ENCODE measurements at regions not wholly inside any gene's neighbourhood (a gene's known extent, or its start where the extent isn't known, plus 50 kb on each side); places are given as distances from the start of the nearest gene placed in this dataset.

DNA sequence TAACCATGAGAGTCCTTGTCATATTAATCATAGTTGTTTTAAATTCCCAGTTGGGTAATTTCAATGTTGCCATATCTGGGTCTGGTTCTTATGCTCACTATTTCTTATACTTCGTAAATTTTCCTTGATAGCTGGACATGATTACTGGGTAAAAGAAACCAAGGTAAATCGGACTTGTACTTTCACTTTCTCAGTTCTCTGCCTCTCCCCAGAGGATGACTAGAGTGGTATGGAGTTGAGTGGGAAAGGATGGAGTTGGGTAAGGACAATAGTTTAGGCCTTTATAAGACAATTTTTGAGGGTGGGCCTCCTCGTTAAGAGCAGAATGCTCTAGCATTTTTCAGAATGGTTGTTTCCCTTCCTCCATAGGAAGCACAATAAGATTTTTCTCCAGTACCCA is 106.1 kb downstream of the CRPPA start:
- Histone ChIP-seq H3K27me3 (replicated peaks; ENCODE audit: insufficient read depth, low read length) (no peaks in the 10 kb centered on the region), H3K79me2 (ENCODE audit: low read length) (no peaks in the 10 kb centered on the region), H3K9me3 (replicated peaks; ENCODE audit: insufficient read depth, low read length) (no peaks in the 10 kb centered on the region), H3F3A (ENCODE audit: insufficient read depth, low read length) (no peaks in the 10 kb centered on the region), H4K20me1 (ENCODE audit: insufficient read depth, low read length) (no peaks in the 10 kb centered on the region), H3K4me1 (ENCODE audit: low read length) (no peaks in the 10 kb centered on the region), H3K27ac (ENCODE audit: low read length) (no peak overlapping the region), H2AFZ (ENCODE audit: low read length) (no peak overlapping the region), H3K4me2 (ENCODE audit: low read depth, low read length) (no peak overlapping the region), H3K9ac (ENCODE audit: low read length) (no peak overlapping the region), H3K9me2 (replicated peaks; ENCODE audit: insufficient read depth, low read length) (no peaks in the 10 kb centered on the region), H3K4me3 (ENCODE audit: low read length) (no peak overlapping the region), H3K36me3 (replicated peaks; ENCODE audit: insufficient read depth, low read length) (no peaks in the 10 kb centered on the region)
- TF ChIP-seq EZH2 (optimal IDR thresholded peaks at IDR 0.05; ENCODE audit: low read depth, low read length) (no peak), EZH2phosphoT487 (IDR thresholded peaks at IDR 0.05; ENCODE audit: low read length) (no peak)
- TF ChIP-seq, protein P1, sequence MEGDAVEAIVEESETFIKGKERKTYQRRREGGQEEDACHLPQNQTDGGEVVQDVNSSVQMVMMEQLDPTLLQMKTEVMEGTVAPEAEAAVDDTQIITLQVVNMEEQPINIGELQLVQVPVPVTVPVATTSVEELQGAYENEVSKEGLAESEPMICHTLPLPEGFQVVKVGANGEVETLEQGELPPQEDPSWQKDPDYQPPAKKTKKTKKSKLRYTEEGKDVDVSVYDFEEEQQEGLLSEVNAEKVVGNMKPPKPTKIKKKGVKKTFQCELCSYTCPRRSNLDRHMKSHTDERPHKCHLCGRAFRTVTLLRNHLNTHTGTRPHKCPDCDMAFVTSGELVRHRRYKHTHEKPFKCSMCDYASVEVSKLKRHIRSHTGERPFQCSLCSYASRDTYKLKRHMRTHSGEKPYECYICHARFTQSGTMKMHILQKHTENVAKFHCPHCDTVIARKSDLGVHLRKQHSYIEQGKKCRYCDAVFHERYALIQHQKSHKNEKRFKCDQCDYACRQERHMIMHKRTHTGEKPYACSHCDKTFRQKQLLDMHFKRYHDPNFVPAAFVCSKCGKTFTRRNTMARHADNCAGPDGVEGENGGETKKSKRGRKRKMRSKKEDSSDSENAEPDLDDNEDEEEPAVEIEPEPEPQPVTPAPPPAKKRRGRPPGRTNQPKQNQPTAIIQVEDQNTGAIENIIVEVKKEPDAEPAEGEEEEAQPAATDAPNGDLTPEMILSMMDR (IDR thresholded peaks at IDR 0.05; ENCODE audit: low read length) = no peak
- no peak for DNase-seq

DNA sequence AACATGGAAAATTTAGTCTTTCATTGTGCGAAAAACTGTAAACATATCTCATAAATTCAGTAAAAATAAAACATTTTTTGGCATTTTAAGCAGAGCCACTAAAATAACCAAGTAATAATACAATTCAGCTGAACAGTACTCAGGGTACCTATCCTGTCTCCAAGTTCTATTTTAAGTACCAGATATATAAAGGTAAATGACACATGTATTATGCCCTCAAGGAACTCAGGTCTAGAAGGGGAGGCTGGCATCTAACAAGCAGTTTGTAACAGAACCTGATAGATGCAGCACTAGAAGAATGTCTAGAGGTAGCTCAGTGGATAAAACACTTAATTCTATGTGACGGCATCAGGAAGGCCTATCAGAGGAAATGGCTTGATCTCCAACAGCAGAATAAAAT is 112.2 kb downstream of the CRPPA start:
- H3K27ac ChIP-seq (ENCODE audit: low read length) = no peak overlapping the region
- H3K27me3 ChIP-seq (replicated peaks; ENCODE audit: insufficient read depth, low read length) = no peaks in the 10 kb centered on the region
- TF ChIP-seq, protein P1 (IDR thresholded peaks at IDR 0.05; ENCODE audit: low read length) = no peak
- TF ChIP-seq EZH2 (optimal IDR thresholded peaks at IDR 0.05; ENCODE audit: low read depth, low read length) = no peak
- no peak for TF ChIP-seq EZH2phosphoT487 (IDR thresholded peaks at IDR 0.05; ENCODE audit: low read length)
- no peaks in the 10 kb centered on the region for H3K4me1 ChIP-seq (ENCODE audit: low read length)
- H3K9me3 ChIP-seq (replicated peaks; ENCODE audit: insufficient read depth, low read length) = no peaks in the 10 kb centered on the region
- no peaks in the 10 kb centered on the region for H3K36me3 ChIP-seq (replicated peaks; ENCODE audit: insufficient read depth, low read length)
- no peaks in the 10 kb centered on the region for H3F3A ChIP-seq (ENCODE audit: insufficient read depth, low read length)
- no peaks in the 10 kb centered on the region for H3K9me2 ChIP-seq (replicated peaks; ENCODE audit: insufficient read depth, low read length)
- H4K20me1 ChIP-seq (ENCODE audit: insufficient read depth, low read length) = no peaks in the 10 kb centered on the region
- H3K4me3 ChIP-seq (ENCODE audit: low read length) = no peak overlapping the region
- H3K4me2 ChIP-seq (ENCODE audit: low read depth, low read length) = no peak overlapping the region
- no peak overlapping the region for H3K9ac ChIP-seq (ENCODE audit: low read length)
- no peaks in the 10 kb centered on the region for H3K79me2 ChIP-seq (ENCODE audit: low read length)
- no peak for DNase-seq
- no peak overlapping the region for H2AFZ ChIP-seq (ENCODE audit: low read length)

DNA sequence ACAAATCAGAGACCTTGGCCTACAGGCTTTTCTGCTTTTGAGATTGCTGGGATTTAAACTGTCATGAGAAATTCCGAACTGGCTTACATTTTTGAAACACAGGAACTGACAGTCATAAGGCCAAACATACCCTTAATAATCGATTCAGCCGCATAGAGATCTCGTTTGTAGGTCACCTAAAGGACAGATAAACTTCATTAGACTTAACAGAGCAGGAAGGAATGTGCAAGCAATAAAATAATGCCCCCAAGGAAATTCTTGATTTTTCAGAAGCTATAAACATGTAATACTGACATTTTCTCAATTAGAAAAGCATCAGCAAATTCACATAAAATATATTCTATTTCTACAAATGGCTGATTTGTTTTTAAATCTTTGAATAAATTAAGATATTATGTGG is 120.0 kb downstream of the CRPPA start:
- Histone ChIP-seq H3K4me1 (ENCODE audit: low read length) (no peaks in the 10 kb centered on the region), H3F3A (ENCODE audit: insufficient read depth, low read length) (no peaks in the 10 kb centered on the region), H3K9me3 (replicated peaks; ENCODE audit: insufficient read depth, low read length) (no peaks in the 10 kb centered on the region), H3K9ac (ENCODE audit: low read length) (no peak overlapping the region), H4K20me1 (ENCODE audit: insufficient read depth, low read length) (no peaks in the 10 kb centered on the region), H3K36me3 (replicated peaks; ENCODE audit: insufficient read depth, low read length) (no peaks in the 10 kb centered on the region), H3K27ac (ENCODE audit: low read length) (no peak overlapping the region), H3K9me2 (replicated peaks; ENCODE audit: insufficient read depth, low read length) (no peaks in the 10 kb centered on the region), H2AFZ (ENCODE audit: low read length) (no peak overlapping the region), H3K79me2 (ENCODE audit: low read length) (no peaks in the 10 kb centered on the region), H3K27me3 (replicated peaks; ENCODE audit: insufficient read depth, low read length) (no peaks in the 10 kb centered on the region), H3K4me3 (ENCODE audit: low read length) (no peak overlapping the region), H3K4me2 (ENCODE audit: low read depth, low read length) (no peak overlapping the region)
- DNase-seq = no peak
- TF ChIP-seq EZH2 (optimal IDR thresholded peaks at IDR 0.05; ENCODE audit: low read depth, low read length) = no peak
- TF ChIP-seq, protein P1 (IDR thresholded peaks at IDR 0.05; ENCODE audit: low read length) = no peak

All from MM.1S (cell line).